HPDE6-E6E7 (cell line): ENCODE measurements at regions not wholly inside any gene's neighbourhood (a gene's known extent, or its start where the extent isn't known, plus 50 kb on each side); places are given as distances from the start of the nearest gene placed in this dataset.

ENCODE experiments used
- DNase-seq: peaks from one replicate; pipeline ENCODE4 v3.0.0; 2011; ENCODE audit warnings: missing footprints; ENCODE audit errors: extremely low spot score

DNA sequence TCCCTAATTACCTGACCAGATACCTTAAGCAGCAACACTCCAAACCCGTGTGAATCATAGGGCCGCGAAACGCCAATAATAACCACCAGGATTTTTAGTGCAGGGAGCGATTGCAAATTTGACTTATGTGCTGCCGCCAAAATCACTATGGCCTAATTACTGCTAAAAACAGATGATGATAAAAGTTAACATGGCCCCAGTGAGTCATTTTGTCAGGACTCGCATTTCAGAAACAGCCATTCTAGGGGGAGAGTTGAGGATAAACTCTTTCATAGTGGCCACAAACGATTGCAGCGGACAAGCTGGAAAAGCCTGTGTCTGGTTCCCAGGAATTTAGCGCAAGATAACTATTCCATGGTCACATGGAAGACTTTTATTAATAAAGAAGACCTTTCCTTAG lies 103.4 kb downstream of the HLX start:
- no peak for DNase-seq

DNA sequence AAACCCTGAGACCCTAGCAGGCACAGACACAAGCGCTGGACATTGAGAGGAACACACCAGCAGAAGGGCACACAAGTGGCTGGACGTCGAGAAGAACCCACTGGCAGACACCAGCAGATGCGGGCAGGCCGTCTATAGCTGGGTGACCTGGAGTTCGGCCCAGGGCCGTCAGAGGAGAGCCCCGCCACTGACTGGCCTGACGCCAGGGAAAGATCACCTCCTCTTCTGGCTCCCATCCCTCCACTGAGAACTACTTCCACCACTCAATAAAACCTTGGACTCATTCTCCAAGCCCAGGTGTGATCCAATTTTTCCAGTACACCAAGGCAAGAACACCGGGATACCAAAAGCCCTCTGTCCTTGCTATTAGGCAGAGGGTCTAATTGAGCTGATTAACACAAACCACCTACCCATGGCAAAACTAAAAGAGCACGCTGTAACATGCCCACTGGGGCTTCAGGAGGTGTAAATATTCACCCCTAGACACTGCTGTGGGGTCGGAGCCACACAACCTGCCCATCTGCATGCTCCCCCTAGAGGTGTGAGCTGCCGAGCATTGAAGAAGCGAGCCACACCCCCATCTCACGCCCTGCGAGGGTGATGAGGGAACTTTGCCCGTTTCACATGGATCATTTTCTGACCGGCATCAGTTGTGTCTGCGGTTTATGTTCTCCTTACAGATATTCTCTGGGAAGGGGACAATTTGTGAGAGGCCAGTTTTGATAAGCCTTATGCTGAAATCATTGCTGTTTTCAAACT lies 104.8 kb downstream of the HLX start:
- no peak for DNase-seq

- no peak for DNase-seq
These were observed 111.4 kb downstream of the HLX start for GRCh38 chr1:220990427-220991339.

DNA sequence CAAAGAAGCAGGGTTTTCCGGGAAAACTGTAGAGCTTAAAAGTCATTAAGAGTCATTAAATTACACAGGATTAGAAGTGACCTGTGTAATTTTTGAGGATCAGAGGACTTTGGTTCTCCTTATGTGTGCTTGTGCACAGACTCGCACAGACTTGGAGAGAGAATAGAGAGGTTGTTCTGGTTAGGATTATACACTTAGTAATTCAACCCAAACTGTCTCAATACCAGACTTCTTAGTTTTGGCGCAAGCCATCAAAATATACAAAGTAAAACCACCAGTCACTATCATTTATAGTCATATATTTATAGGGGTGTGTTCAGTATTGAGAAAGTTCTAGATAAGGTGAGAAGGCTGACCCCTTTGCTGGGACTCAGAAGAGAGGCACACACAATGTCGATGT lies 112.3 kb downstream of the HLX start:
- DNase-seq, result no peak

DNA sequence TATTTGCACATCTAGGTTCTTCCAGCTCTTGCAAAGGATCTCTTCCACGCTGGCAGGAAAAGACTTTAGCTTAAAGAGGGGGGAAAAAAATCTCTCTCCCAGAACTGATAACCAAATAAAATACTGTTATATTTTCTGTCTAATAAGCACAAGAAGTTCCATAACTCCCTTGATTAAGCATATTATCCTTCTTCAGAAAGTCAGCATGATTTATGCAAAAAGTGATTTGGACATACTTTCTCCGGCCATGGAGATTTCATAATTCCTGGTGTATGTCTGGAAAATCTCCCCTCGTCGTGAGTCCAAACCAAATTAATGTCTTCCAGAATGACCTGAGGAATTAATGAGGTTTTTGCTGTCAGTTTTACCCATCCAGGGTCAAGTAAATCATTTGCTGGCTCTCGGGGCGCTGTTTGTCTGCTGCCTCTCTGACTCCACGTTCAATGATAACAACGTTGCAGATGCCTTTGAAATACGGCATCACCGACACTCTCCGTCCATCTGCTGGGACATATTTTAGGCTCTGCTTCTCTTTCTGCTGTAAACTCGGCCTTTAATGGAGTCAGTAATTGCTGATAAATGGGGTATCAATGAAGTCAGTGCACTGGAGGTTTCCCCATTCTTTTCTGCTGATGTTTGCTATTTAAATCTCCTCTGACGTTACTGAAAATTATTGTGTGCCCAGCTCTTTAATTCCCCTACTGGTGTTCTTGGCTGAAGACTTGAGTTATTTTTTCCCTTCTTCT lies 112.9 kb downstream of the HLX start:
- no peak for DNase-seq

GRCh38 chr1:220992705-220993052 lies 113.4 kb downstream of the HLX start:
- no peak for DNase-seq

- DNase-seq, result no peak
These were observed 115.4 kb downstream of the HLX start for GRCh38 chr1:220994671-220995070.

- DNase-seq, result no peak
These were observed 118.5 kb downstream of the HLX start for GRCh38 chr1:220997791-220998190.

DNA sequence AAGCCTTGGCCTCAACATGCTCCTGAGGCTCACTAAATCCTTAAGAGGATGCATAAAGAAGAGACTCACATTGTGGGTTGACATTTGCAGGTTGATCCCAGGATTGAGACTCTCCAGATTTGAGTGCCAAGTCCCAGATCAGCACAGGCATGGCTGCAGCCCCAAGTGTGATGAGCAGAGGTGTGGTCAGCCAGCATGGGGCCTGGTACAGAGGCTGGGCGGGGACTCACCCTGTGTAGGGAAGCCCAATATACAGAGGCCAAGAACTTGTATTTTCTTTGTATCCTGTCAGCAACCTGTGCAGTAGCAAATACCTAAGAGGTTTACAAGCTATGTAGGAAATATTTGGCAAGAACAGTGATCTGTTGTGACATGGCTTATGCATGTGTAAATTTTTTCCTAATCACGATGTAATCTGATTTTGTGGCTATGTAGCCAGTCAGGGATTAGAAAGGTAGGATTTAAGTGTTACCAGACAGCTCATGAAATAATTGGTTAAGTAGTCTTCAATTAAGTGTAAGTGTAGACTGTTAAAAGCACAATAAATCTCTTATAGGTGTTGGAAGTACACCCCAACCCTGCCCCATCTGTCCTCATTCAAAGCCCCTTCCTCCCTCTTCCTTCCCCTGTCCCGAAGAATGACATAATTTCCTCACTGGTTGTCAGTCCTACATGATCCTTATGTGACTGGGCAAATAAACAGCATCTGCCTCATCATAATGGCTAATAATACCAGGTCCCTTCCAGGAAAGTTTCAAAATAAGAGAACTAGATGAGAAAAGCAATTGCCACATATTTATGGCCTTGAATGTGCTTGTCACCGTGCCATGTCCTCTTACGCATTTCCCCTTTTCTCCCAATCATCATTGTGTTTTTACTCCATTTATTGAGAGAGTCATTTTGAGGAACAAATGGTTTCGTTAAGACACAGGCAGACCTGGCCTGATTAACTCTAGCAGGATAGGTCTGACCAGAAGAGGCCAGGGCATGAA lies 120.9 kb downstream of the HLX start:
- DNase-seq, result no peak

- no peak for DNase-seq
These were observed 121.9 kb downstream of the HLX start for GRCh38 chr1:221001167-221001566.

DNA sequence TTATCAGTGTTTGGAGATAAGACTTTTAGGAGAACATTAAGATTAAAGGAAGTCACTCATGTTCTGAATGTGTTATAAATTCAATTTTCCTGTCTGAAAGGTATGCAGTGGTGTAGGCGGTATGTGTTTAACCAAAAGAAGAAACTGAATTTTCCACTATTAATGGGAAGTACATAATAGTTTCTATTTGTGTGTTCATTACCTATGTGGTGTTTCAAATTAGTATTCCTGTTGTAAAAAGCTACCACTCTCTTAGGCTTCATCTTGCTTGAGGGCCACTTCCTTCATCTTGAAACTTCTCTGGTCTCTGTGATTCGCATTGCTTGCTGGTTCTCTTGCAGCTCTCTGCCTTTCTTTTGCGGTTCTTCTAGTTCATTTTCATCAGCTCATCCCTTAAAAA lies 123.4 kb downstream of the HLX start:
- no peak for DNase-seq

DNA sequence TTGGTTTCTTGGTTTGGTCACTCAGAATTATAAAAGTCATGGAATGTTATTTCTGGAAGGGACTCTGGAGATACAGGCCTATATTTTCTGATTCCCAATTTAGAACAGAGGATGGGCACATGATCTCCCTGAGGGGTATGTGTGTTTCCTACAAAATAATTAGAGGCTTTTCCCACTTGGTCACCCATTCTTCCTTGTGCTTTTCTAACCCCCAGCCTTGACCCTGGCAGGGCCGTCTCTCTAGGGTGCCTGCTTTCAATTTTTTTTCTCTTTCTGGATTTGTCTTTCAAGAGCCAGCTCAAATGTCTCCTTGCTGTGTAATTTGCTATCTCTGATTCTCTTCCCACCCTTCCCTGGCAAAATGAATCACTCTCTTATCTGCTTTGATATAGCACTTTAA lies 131.9 kb downstream of the HLX start:
- DNase-seq, result no peak

DNA sequence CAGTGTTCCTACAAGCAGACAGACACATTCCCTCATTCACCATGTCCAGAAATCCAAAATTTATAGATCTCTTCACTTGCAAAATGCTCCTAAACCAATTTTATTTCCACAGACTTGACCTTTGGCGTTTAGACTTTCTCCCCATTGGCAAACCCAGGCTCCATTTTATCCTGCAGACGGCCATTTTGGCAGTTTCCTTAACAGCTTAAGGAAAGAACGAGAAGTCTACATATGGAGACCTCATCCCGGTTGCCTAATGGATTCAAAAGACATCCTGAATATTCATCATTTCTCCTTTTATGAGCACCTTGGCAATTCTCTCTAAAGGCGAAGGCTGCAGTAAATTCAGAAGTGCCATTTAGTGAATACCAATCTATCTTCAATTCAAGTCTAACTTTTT lies 132.9 kb downstream of the HLX start:
- DNase-seq, result no peak

DNA sequence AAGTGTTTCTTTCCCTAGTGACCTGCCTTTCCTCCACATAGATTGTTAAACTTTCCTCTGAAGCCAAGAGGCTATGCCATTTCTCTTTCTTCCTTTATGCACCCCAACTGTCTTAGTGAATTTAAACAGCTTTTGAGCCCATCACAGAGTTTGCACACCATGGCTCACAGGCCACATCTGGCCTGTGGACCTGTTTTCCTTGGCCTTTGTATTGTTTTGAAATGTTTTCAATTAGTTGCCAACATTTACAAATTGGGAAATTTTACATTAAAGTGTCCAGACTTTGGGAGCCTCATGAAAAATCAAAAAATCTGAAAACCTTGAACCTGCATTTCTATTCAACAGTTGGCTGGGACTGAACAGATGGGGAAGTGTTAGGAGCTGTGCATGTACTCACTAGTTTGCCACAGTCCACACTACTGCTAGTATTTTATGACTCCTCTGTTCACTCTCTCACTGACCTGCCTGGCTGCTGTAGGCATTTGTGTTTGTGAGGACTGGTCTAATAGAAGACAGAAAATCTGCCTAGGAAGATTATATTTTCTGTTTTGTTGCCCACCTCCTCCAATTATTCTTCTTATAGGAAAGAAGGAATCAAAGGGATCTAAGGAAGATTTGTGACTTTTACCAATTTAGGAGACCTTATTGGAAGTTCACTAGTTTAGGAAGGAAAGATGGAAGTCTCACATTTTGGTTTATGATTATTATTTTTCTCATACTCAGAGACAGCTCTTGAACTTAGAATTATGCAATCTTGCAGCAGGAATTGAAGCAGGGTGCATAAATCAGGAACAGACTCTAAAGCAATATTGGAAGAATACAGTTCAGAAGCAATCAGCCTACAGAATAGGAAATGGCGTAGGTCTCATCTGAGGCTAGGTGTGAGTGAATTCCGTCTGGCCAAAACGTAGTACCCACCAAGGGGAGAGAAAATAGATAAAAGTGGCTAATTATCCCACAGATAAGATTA lies 134.7 kb downstream of the HLX start:
- DNase-seq, result no peak

- DNase-seq, result no peak
These were observed 136.0 kb downstream of the HLX start for GRCh38 chr1:221015159-221015790.

DNA sequence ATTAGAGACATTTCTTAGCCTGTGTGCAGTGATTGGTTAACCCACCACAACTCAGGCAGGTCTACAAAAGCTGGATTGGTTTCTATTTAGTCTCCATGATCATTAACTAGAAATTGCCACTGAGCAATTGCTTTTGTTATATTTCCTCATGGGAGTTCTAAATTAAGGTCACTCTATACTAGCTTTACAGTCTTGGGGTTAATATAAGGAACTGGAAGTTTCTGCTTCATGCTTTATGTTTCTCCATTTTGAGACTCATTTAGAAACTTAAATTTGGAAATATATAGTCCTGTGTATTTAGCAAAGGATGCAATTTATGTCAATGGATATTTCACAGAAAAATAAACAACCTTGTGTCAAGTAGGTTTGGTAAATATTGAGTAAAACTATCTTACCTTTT lies 137.5 kb downstream of the HLX start:
- no peak for DNase-seq

DNA sequence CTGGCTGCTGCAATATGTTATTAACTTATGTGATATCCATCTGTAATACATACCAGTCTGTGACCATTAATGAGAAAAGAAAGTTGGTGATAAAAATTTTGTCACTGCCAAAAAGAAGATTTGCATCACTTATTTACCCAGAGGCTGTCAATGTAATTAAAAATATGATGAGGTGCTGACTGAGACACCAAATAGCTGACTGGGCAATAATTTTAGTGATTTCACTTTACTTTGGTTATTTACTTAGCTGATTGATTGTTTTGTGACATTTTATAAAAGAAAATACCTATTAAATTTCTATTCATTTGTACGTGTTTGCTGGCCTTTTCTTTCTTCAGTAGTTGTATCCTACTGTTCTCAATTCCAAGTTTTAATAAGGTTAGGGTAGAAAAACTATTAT lies 139.2 kb downstream of the HLX start:
- no peak for DNase-seq

DNA sequence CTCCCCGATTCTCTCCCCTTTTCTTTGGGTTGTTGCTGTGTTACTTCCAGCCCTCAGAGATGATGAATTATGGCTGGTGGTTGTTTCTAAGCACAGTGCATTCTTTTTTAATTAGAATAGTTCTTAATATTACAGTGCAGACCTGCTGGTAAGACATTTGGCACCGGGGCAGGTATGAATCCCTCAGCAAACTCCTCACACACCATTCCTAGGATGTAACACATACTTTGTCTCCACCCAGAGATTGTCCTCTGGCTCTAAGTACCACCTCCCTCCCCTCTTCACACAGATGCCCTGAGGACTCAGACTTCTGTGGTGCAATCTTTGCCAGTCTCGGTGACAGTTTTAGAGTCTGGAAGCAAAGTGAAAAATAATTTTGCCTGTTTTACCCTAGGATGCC lies 143.1 kb downstream of the HLX start:
- DNase-seq, result no peak

- DNase-seq, result no peak
These were observed 144.2 kb downstream of the HLX start for GRCh38 chr1:221023482-221023881.

DNA sequence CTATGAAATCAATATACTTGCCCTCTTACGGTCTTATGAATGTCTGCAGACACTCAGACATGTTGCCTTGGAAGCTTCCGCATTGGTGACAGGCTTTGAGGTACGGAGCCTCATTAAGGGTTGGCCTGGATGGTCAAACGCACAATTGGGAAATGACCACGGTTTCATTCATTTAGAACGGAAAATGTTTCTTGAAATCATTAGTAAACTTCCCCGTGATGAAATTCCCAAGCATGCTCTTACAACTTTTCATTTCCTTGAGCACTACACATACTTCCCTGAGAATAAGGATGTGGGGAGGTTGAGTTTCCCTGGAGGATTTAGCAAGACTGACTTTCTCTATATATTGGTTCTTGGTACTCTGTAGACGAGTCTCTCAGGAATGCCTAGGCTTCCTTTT lies 146.3 kb downstream of the HLX start:
- DNase-seq, result no peak
